SH-SY5Y (cell line): ENCODE measurements at regions not wholly inside any gene's neighbourhood (a gene's known extent, or its start where the extent isn't known, plus 50 kb on each side); places are given as distances from the start of the nearest gene placed in this dataset.

Experiments
- GATA2 ChIP-seq: IDR thresholded peaks from 2 replicates; pipeline ENCODE4 v1.6.1; 2011; ENCODE audit warnings: mild to moderate bottlenecking, low read depth, low read length
- GATA3 ChIP-seq: IDR thresholded peaks from 2 replicates; pipeline ENCODE4 v1.6.1; 2011; ENCODE audit warnings: low read depth, mild to moderate bottlenecking, low read length, moderate library complexity

- TF ChIP-seq GATA3 = no peak
- no peak for TF ChIP-seq GATA2
Observed at GRCh38 chr12:43198608-43199007, 353.4 kb downstream of the ADAMTS20 start.
